ENCODE measurements at regions not wholly inside any gene's neighbourhood (a gene's known extent, or its start where the extent isn't known, plus 50 kb on each side); places are given as distances from the start of the nearest gene placed in this dataset.

DNA sequence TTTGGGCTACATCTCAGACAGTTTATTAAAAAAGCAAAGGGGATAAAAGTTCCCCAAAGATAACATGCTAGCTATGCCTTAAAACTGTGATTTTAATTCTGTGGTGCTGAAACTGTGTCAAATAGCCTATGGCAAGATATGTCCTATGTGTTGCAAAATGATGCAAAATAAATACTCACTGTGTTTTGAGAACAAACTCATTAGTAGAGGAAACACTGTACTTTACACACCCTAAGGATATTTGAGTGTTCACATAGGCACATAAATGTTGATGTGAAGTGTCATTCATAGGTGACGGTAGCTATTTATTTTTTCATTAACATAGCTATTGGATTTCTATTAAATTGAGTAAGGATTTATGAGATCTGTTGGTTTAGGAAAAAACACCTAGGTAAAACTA is 351.9 kb downstream of the FAT4 start:
- Histone ChIP-seq H3K4me3 (no peak overlapping the region), H3K27ac (no peak overlapping the region)

GRCh38 chr4:125676156-125676555 is 361.4 kb downstream of the FAT4 start:
- Histone ChIP-seq H3K27ac (no peak overlapping the region), H3K4me3 (no peak overlapping the region)

DNA sequence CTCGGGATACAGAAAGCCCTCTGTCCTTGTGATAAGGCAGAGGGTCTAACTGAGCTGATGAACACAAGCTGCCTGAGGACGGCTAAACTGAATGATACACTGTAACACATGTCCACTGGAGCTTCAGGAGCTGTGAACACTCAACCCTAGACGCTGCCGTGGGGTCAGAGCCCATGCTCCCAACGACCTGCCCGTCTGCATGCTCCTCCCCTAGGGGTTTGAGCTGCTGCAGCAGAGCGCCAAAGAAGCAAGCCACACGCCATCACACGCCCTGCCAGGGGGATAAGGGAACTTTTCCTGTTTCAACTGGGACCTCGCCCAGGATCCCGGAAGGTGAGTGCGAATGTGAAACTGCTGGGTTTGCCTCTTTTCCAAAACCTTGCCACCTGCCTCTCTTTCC is 361.8 kb downstream of the FAT4 start:
- Histone ChIP-seq H3K27ac (no peak overlapping the region), H3K4me3 (no peak overlapping the region)

- no peak overlapping the region for H3K4me3 ChIP-seq
- no peak overlapping the region for H3K27ac ChIP-seq
Observed at GRCh38 chr4:125677665-125678307, 363.0 kb downstream of the FAT4 start.

GRCh38 chr4:125679989-125680388 is 365.2 kb downstream of the FAT4 start:
- Histone ChIP-seq H3K4me3 (no peak overlapping the region), H3K27ac (no peak overlapping the region)

DNA sequence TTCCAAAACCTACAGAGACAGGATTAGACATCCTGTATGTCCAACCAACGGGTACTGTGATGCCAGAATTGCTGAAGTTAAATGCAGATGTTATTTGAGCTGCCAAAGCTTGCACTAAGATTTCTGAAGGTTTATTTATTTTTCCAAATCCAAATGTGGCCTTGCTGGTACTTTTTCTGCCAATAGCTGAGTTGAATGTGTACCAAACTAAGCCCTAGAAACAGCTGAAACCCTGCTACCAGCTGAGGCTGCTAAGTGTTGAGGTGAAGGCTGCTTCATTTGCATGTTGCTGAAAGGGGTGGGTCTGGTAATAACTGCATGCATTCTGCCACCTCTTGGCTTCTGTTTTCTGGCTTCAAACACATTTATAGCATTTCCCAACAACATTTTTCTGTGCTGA is 366.5 kb downstream of the FAT4 start:
- Histone ChIP-seq H3K27ac (no peak overlapping the region), H3K4me3 (no peak overlapping the region)

DNA sequence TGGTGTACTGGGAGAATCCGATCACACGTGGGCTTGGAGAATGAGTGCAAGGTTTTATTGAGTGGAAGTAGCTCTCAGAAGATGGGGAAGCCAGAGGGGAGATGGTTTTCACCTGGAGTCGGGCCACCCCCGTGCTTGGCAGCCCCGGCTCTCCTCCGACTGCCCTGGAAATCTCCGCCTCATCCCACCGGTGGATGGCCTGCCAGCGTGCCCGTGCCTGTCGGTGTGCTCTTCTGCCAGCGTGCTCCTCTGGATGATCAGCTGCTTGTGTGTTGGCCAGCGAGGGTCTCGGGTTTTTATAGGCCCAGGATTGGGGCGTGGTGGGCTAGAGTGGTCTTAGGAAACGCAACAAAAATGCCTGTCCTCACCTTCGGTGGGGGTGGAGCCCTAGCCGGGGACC is 368.0 kb downstream of the FAT4 start:
- no peak overlapping the region for H3K27ac ChIP-seq

DNA sequence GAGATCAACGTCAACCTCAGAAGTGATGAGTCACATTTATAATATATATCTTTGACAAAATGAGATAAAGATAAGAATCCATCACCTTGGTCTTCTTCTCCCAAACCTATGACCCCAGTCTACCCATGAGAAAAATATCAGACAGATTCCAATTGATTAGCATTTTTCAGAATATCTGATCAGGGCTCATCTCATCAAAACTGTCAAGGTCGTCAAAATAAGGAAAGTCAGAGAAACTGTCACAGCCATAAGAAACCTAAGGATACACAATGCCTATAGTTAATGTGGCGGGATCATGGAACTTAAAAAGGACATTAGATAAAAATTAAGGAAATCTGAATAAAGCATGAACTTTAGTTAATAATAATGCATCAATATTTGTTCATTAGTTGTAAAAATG is 374.1 kb downstream of the FAT4 start:
- Histone ChIP-seq H3K4me3 (no peak overlapping the region), H3K27ac (no peak overlapping the region)

More for the DNA sequence above, 368.0 kb downstream of the FAT4 start:
- H3K4me3 ChIP-seq: no peak overlapping the region

DNA sequence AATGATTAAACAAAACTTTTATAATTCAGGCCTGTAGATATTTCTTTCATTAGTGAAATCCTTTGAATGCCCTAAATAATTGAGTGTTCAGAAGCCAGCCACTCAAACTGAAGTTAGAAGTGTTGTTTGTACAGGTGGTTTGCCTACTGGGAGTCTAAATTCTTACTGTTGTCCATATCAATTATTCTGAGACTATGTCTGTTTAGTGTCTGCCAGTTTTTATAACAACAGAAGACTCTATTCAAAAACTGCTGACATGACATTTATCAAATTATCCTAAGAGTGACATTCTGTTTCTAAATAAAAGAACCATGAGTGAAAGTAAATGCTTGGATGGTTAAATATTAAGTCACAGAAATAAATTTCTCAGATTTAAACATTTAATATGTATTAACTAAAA is 375.1 kb downstream of the FAT4 start:
- H3K4me3 ChIP-seq: no peak overlapping the region
- no peak overlapping the region for H3K27ac ChIP-seq

DNA sequence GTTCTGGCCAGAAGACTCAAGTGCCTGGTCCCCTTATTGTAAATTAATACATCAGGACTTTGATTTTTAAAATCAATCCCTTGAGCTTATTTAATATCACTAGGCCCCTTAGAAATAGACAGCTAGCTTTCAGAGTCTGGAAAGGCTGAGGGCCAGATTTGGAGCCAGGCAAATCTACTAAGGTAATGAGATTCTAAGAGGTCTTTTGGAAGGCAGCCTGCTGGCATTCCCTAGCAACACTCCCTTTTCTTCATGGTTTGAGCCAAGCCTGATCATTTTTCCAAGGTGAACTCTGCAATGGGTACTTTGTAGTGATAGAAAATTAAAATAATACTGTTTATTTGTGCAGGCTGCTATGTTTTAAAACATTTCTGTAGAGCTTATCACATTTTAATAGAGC is 378.5 kb downstream of the FAT4 start:
- H3K4me3 ChIP-seq: no peak overlapping the region

DNA sequence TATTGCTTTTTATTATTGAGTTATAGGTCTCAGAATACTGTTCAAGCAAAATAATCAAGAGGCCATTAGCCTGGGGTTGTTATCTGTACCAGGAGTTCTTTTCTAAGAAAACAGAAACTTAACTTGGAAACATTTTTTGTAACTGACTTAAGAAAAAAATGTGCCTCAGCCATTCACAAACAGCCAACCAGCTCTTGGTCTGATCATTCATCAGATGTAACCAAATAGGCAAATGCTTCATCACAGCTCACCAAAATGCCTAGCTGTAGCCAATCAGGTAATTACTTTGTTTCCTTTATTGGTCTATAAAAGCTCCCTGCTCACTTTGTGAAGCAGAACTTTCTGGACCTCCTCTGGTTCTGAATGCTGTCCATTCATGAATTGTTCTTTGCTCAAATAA is 387.7 kb downstream of the FAT4 start:
- no peak overlapping the region for H3K27ac ChIP-seq
- H3K4me3 ChIP-seq: no peak overlapping the region

More for the DNA sequence above, 378.5 kb downstream of the FAT4 start:
- H3K27ac ChIP-seq: no peak overlapping the region

GRCh38 chr4:125703443-125703842 is 388.7 kb downstream of the FAT4 start:
- no peak overlapping the region for H3K27ac ChIP-seq
- no peak overlapping the region for H3K4me3 ChIP-seq

- Histone ChIP-seq H3K4me3 (no peak overlapping the region), H3K27ac (no peak overlapping the region)
Observed at GRCh38 chr4:125704726-125705125, 390.0 kb downstream of the FAT4 start.

DNA sequence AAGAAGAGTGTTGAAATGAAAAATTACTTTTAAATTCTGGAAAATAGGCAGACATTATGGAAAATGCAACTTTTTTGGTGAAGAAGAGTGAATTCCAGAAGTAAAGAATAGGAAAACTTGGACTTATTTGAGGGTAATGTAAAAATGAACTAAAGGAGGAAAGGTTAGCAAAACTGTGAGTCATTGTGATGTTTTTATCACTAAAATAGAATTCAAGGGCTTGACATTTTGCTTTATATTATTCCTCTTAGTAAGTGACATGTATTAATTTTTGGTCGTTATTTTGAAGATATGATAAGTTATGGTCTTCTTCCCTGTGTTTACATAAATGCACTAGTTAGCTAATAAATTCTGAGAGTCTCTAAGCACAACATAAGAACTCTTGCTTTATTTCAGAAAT is 390.9 kb downstream of the FAT4 start:
- H3K4me3 ChIP-seq: no peak overlapping the region
- H3K27ac ChIP-seq: no peak overlapping the region

GRCh38 chr4:125707397-125707796 is 392.6 kb downstream of the FAT4 start:
- Histone ChIP-seq H3K4me3 (no peak overlapping the region), H3K27ac (no peak overlapping the region)

DNA sequence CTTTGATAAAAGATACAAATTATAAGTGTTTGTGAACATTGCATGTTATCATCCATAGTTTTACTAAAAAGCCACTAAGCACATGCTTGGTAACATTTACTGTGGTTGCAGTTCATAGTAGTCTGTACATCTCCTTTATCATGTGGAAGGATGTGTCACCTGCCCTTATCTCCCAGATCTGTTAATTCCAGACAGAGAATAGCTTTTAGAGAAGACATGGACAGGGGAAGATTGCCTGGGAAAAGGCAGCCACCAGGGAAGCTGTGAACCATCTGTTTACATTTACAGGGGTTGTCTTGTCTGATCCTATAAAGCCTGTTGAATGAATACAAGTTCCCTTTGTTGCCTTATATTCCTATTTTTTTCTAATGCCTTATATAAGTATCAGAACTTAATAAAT is 396.0 kb downstream of the FAT4 start:
- Histone ChIP-seq H3K27ac (no peak overlapping the region), H3K4me3 (no peak overlapping the region)

GRCh38 chr4:125714049-125714448 is 399.3 kb downstream of the FAT4 start:
- Histone ChIP-seq H3K4me3 (no peak overlapping the region), H3K27ac (no peak overlapping the region)

DNA sequence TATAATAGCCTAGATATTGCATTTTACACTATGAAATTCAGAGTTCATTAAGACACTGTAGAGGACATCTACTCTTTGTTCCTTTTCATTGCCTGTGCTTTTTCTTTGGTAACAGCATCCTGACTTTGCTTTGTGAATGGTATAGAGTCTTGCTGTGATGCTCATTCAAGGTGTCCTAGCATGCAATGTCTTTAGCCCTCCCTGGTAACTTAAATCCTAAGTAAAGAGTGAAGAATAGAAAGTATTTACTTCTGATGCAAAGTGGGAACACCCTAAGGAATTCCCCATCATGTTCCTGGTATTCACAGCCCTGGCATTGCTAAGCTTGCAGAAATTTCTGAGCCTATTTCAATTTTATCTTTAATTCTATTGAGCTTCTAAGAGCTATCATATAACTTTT is 400.1 kb downstream of the FAT4 start:
- H3K4me3 ChIP-seq: no peak overlapping the region
- no peak overlapping the region for H3K27ac ChIP-seq

DNA sequence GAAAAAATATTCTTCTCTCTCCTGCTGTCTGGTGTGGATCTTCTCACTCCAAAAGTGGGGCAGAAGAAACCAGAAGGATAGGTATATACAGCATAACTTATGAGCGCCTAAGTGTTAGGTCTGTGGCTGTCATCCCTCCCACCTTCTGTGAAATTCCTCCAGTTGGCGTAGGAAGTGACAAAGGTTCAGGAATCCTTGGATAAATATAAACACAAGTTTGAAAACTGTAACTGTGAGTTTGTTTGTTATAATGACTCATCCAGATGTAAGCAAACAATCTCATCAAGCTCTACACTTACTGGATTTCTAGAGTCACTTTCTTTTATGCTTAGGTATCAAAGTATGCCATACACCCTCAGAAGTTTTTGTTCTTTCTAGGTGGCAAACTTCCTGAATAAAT is 405.2 kb downstream of the FAT4 start:
- H3K4me3 ChIP-seq: no peak overlapping the region
- no peak overlapping the region for H3K27ac ChIP-seq

DNA sequence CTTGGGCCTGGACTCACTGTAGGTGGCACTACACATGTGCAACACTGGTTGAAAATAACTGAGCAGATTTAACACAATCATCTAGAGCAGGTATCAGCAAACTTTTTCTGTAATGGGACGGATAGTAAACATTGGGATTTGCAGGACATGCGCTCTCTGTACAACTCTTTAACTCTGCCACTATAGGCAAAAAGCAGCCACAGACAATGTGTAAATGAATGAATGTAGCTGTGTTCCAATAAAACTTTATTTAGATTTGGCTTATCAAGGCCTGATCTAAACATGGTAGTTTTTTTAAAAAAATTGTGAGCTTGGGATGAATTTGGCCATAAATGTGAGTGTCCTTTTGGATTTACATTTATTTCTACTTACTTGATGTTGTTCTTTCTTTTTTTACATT is 407.3 kb downstream of the FAT4 start:
- no peak overlapping the region for H3K27ac ChIP-seq
- no peak overlapping the region for H3K4me3 ChIP-seq

GRCh38 chr4:125725957-125726525 is 411.3 kb downstream of the FAT4 start:
- no peak overlapping the region for H3K27ac ChIP-seq
- H3K4me3 ChIP-seq: no peak overlapping the region

GRCh38 chr4:125727931-125728330 is 413.2 kb downstream of the FAT4 start:
- no peak overlapping the region for H3K27ac ChIP-seq

More at GRCh38 chr4:125727931-125728330, 413.2 kb downstream of the FAT4 start:
- H3K4me3 ChIP-seq: no peak overlapping the region
